HEK293 (cell line): ENCODE measurements at regions not wholly inside any gene's neighbourhood (a gene's known extent, or its start where the extent isn't known, plus 50 kb on each side); places are given as distances from the start of the nearest gene placed in this dataset.

Source experiments
- CTCF ChIA-PET: fragments of 350-600 bp; formaldehyde crosslinking; extraction: SDS; loops from one replicate; lab custom pipeline; 2021; ENCODE audit warnings: antibody characterized with exemption; lab: Yijun Ruan, JAX
- POLR2A ChIA-PET: fragments of 300-600 bp; formaldehyde crosslinking; extraction: SDS; loops from one replicate; lab custom pipeline; 2020; ENCODE audit warnings: antibody characterized with exemption, inconsistent platforms; lab: Yijun Ruan, JAX
- H3K27ac ChIP-seq: fragments of 200-500 bp; sonication (Bioruptor generic); 2 replicates; pipeline ENCODE4 v1.5.1; 2014; ENCODE audit warnings: low read depth, low read length, control low read depth, inconsistent platforms; ENCODE audit errors: extremely low read depth
- H3K36me3 ChIP-seq, 2 experiments: fragments of 200-500 bp in 1 of 2; sonication (Bioruptor generic) in 1 of 2; 1 replicate in 1 of 2; 2 replicates in 1 of 2; pipeline ENCODE4 v1.5.1; 2014 to 2017; ENCODE audit warnings: inconsistent platforms in 2 of 2, low read length in 2 of 2; ENCODE audit not compliant: control insufficient read depth in 2 of 2, insufficient read depth in 1 of 2
- H3K4me1 ChIP-seq: fragments of 200-500 bp; sonication (Bioruptor generic); 2 replicates; pipeline ENCODE4 v1.5.1; 2014; ENCODE audit warnings: mild to moderate bottlenecking, low read length, inconsistent platforms; ENCODE audit not compliant: control insufficient read depth, insufficient read depth
- H3K4me3 ChIP-seq: 2 replicates; pipeline ENCODE4 v1.5.1; 2011; ENCODE audit warnings: low read depth, mild to moderate bottlenecking, control low read depth, low read length, moderate library complexity
- H3K9me3 ChIP-seq: fragments of 200-500 bp; sonication (Bioruptor generic); 2 replicates; pipeline ENCODE4 v1.5.1; 2014; ENCODE audit warnings: low read depth, low read length, inconsistent platforms; ENCODE audit not compliant: control insufficient read depth, insufficient read depth
- HOXC10 ChIP-seq: sonication (generic); formaldehyde crosslinking; IDR thresholded peaks from 2 replicates; pipeline ENCODE4 v1.8.1; 2023; ENCODE audit warnings: mild to moderate bottlenecking, missing genetic modification reagents
- HOXD13 ChIP-seq: sonication (generic); formaldehyde crosslinking; IDR thresholded peaks from 2 replicates; pipeline ENCODE4 v1.8.0; 2022; ENCODE audit warnings: missing genetic modification reagents, borderline replicate concordance
- KLF7 ChIP-seq: fragments of 450-650 bp; formaldehyde crosslinking; IDR thresholded peaks from 2 replicates; pipeline ENCODE4 v1.5.1; 2016; ENCODE audit warnings: missing biosample characterization, missing genetic modification characterization, borderline replicate concordance
- SP2 ChIP-seq: fragments of 450-650 bp; formaldehyde crosslinking; IDR thresholded peaks from 2 replicates; pipeline ENCODE4 v1.5.1; 2016; ENCODE audit warnings: missing biosample characterization, missing genetic modification characterization
- ZIC2 ChIP-seq: fragments of 450-650 bp; formaldehyde crosslinking; IDR thresholded peaks from 2 replicates; pipeline ENCODE4 v1.5.1; 2016; ENCODE audit warnings: missing biosample characterization, missing genetic modification characterization
- ZNF157 ChIP-seq: fragments of 450-650 bp; formaldehyde crosslinking; IDR thresholded peaks from 2 replicates; pipeline ENCODE4 v1.5.1; 2016; ENCODE audit warnings: missing biosample characterization, missing genetic modification characterization
- ZNF341 ChIP-seq: fragments of 450-650 bp; formaldehyde crosslinking; IDR thresholded peaks from 2 replicates; pipeline ENCODE4; 2016; ENCODE audit warnings: low read depth, missing biosample characterization, missing genetic modification characterization
- ZNF37A ChIP-seq: fragments of 450-650 bp; IDR thresholded peaks from 2 replicates; pipeline ENCODE4 v1.5.1; 2018; ENCODE audit warnings: missing biosample characterization, missing genetic modification characterization
- ZNF548 ChIP-seq: fragments of 450-650 bp; formaldehyde crosslinking; IDR thresholded peaks from 2 replicates; pipeline ENCODE4 v1.5.1; 2016; ENCODE audit warnings: missing biosample characterization, missing genetic modification characterization
- ZNF660 ChIP-seq: fragments of 450-650 bp; IDR thresholded peaks from 2 replicates; pipeline ENCODE4 v1.5.1; 2018; ENCODE audit warnings: missing biosample characterization, mild to moderate bottlenecking, missing genetic modification characterization
- ZNF664 ChIP-seq: fragments of 450-650 bp; formaldehyde crosslinking; IDR thresholded peaks from 2 replicates; pipeline ENCODE4 v1.5.1; 2016; ENCODE audit warnings: missing biosample characterization, missing genetic modification characterization
- ZNF701 ChIP-seq: fragments of 450-650 bp; formaldehyde crosslinking; IDR thresholded peaks from 2 replicates; pipeline ENCODE4 v1.5.1; 2016; ENCODE audit warnings: missing biosample characterization, missing genetic modification characterization
- ZNF768 ChIP-seq: fragments of 450-650 bp; formaldehyde crosslinking; IDR thresholded peaks from 2 replicates; pipeline ENCODE4 v1.5.1; 2018; ENCODE audit warnings: missing biosample characterization, mild to moderate bottlenecking, missing genetic modification characterization
- ZNF777 ChIP-seq: fragments of 450-650 bp; formaldehyde crosslinking; IDR thresholded peaks from 2 replicates; pipeline ENCODE4 v1.5.1; 2017; ENCODE audit warnings: missing biosample characterization, missing genetic modification characterization, borderline replicate concordance
- ZSCAN30 ChIP-seq: fragments of 450-650 bp; IDR thresholded peaks from 2 replicates; pipeline ENCODE4 v1.5.1; 2018; ENCODE audit warnings: missing biosample characterization, mild to moderate bottlenecking, missing genetic modification characterization, moderate library complexity
- ZXDB ChIP-seq: fragments of 450-650 bp; formaldehyde crosslinking; IDR thresholded peaks from 2 replicates; pipeline ENCODE4 v1.5.1; 2016; ENCODE audit warnings: missing biosample characterization, missing genetic modification characterization
- TF ChIP-seq, protein P1 (sequence below): fragments of 450-650 bp; formaldehyde crosslinking; IDR thresholded peaks from 2 replicates; pipeline ENCODE4 v1.5.1; 2016; ENCODE audit warnings: missing biosample characterization, missing genetic modification characterization, borderline replicate concordance
- TF ChIP-seq, protein P2 (sequence below): sonication (generic); formaldehyde crosslinking; IDR thresholded peaks from 2 replicates; pipeline ENCODE4 v1.8.1; 2022; ENCODE audit warnings: mild to moderate bottlenecking, moderate library complexity, missing genetic modification reagents
- TF ChIP-seq, protein P3 (sequence below): fragments of 450-650 bp; formaldehyde crosslinking; IDR thresholded peaks from 2 replicates; pipeline ENCODE4 v1.5.0; 2017; ENCODE audit warnings: missing biosample characterization, missing genetic modification characterization, borderline replicate concordance
- TF ChIP-seq, protein P4 (sequence below): fragments of 450-650 bp; formaldehyde crosslinking; IDR thresholded peaks from 2 replicates; pipeline ENCODE4 v1.5.1; 2016; ENCODE audit warnings: missing biosample characterization, missing genetic modification characterization
- TF ChIP-seq, protein P5 (sequence below): fragments of 450-650 bp; formaldehyde crosslinking; IDR thresholded peaks from 2 replicates; pipeline ENCODE4 v1.5.1; 2017; ENCODE audit warnings: missing biosample characterization, missing genetic modification characterization
- TF ChIP-seq, protein P6 (sequence below): fragments of 450-650 bp; formaldehyde crosslinking; IDR thresholded peaks from 2 replicates; pipeline ENCODE4 v1.5.1; 2017; ENCODE audit warnings: missing biosample characterization, missing genetic modification characterization

DNA sequence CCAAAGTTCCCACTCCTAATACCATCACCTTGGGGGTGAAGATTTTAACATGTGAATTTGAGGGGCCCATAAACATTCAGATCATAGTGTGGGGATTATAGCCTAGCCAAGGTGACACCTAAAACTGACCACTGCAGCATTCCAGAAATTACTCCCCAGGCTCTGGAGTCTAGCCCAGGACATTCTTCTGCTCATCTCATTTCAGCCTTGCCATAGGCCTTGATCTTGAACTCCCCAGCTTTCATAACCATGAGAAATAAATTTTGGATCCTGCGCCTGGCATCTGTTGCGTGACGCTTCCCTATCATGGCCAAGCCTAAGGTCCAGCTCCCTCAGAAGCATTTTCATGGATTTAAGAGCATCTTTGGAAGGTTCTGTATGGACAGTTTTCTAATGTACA, 502.9 kb upstream of the THBS1 start (continued):
- TF ChIP-seq, protein P1, sequence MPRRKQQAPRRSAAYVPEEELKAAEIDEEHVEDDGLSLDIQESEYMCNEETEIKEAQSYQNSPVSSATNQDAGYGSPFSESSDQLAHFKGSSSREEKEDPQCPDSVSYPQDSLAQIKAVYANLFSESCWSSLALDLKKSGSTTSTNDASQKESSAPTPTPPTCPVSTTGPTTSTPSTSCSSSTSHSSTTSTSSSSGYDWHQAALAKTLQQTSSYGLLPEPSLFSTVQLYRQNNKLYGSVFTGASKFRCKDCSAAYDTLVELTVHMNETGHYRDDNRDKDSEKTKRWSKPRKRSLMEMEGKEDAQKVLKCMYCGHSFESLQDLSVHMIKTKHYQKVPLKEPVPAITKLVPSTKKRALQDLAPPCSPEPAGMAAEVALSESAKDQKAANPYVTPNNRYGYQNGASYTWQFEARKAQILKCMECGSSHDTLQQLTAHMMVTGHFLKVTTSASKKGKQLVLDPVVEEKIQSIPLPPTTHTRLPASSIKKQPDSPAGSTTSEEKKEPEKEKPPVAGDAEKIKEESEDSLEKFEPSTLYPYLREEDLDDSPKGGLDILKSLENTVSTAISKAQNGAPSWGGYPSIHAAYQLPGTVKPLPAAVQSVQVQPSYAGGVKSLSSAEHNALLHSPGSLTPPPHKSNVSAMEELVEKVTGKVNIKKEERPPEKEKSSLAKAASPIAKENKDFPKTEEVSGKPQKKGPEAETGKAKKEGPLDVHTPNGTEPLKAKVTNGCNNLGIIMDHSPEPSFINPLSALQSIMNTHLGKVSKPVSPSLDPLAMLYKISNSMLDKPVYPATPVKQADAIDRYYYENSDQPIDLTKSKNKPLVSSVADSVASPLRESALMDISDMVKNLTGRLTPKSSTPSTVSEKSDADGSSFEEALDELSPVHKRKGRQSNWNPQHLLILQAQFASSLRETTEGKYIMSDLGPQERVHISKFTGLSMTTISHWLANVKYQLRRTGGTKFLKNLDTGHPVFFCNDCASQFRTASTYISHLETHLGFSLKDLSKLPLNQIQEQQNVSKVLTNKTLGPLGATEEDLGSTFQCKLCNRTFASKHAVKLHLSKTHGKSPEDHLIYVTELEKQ (tag by site-specific recombination) = no peak
- TF ChIP-seq, protein P2, sequence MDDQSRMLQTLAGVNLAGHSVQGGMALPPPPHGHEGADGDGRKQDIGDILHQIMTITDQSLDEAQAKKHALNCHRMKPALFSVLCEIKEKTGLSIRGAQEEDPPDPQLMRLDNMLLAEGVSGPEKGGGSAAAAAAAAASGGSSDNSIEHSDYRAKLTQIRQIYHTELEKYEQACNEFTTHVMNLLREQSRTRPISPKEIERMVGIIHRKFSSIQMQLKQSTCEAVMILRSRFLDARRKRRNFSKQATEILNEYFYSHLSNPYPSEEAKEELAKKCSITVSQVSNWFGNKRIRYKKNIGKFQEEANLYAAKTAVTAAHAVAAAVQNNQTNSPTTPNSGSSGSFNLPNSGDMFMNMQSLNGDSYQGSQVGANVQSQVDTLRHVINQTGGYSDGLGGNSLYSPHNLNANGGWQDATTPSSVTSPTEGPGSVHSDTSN (CRISPR knock-in tag) = no peak

DNA sequence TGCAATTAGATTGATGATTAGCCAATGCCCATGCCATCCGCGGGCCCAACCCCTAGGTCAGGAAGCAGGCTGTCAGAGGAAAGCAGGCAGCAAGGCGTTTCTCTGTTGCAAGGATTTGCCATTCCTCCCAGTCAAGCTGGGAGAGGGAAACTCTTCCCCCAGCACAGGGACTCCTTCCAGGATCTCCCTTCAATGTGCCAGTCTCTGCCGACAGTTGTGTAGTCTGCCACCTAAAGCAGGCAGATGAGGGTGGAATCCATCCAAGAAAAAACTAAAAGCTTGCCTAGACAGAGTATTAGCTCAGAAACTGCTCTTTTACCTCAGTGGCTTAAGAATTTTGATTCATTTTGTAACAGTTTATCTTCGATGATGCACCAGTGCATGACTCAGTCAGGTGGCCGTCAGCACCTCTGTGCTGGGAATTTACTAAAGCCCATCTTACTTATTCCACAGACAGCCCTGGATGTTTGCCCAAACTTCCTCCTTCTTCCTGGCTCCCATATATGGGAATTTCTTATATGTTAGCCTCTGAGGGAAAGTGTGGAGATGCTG, 501.5 kb upstream of the THBS1 start:
- no peak overlapping the region for H3K4me3 ChIP-seq
- ChIA-PET POLR2A (no interaction called here), CTCF (interaction anchor here (0.6 kb wide), 1 partner anchor 9 kb away, joined by 3 read pairs; no protein-coding TSS in a partner anchor)
- H3K4me1 ChIP-seq = no peaks in the 10 kb centered on the region
- no peaks in the 10 kb centered on the region for H3K36me3 ChIP-seq
- TF ChIP-seq ZNF157 (tag by site-specific recombination) (no peak), HOXC10 (CRISPR knock-in tag) (no peak), ZXDB (no peak), ZNF777 (tag by site-specific recombination) (no peak), KLF7 (tag by site-specific recombination) (no peak), ZNF701 (tag by site-specific recombination) (no peak)
- no peaks in the 10 kb centered on the region for H3K9me3 ChIP-seq
- H3K27ac ChIP-seq = no peak overlapping the region

DNA sequence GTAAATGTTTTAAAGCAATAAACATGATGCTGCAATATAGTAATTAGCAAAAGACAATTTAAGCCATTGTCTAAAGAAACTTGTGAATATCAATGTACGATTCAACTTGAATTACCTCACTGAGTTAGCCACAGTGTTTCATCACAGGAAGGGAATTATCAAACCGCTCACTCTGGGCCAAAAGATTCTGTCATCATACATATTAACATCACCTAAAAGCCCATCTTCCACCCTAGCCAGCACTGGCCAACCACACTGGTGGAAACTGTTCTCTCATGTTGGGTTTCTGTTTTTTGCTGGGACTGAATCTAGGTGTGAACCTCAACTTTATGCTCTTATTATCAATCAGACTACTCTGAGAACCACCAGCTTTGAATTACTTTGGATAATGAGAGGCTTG, 497.7 kb upstream of the THBS1 start:
- no peak overlapping the region for H3K27ac ChIP-seq
- H3K36me3 ChIP-seq = no peaks in the 10 kb centered on the region
- H3K9me3 ChIP-seq = no peaks in the 10 kb centered on the region
- POLR2A ChIA-PET = no interaction called here
- no peak overlapping the region for H3K4me3 ChIP-seq
- CTCF ChIA-PET = no interaction called here
- no peaks in the 10 kb centered on the region for H3K4me1 ChIP-seq
- TF ChIP-seq ZNF37A (no peak), ZNF660 (tag by site-specific recombination) (no peak), ZNF664 (tag by site-specific recombination) (no peak), ZIC2 (tag by site-specific recombination) (no peak), ZSCAN30 (no peak), HOXD13 (CRISPR knock-in tag) (no peak), ZNF768 (tag by site-specific recombination) (no peak), SP2 (tag by site-specific recombination) (no peak), ZNF548 (no peak), ZNF341 (tag by site-specific recombination) (no peak)
- TF ChIP-seq, protein P3, sequence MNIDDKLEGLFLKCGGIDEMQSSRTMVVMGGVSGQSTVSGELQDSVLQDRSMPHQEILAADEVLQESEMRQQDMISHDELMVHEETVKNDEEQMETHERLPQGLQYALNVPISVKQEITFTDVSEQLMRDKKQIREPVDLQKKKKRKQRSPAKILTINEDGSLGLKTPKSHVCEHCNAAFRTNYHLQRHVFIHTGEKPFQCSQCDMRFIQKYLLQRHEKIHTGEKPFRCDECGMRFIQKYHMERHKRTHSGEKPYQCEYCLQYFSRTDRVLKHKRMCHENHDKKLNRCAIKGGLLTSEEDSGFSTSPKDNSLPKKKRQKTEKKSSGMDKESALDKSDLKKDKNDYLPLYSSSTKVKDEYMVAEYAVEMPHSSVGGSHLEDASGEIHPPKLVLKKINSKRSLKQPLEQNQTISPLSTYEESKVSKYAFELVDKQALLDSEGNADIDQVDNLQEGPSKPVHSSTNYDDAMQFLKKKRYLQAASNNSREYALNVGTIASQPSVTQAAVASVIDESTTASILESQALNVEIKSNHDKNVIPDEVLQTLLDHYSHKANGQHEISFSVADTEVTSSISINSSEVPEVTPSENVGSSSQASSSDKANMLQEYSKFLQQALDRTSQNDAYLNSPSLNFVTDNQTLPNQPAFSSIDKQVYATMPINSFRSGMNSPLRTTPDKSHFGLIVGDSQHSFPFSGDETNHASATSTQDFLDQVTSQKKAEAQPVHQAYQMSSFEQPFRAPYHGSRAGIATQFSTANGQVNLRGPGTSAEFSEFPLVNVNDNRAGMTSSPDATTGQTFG (tag by site-specific recombination) = no peak
- TF ChIP-seq, protein P4, sequence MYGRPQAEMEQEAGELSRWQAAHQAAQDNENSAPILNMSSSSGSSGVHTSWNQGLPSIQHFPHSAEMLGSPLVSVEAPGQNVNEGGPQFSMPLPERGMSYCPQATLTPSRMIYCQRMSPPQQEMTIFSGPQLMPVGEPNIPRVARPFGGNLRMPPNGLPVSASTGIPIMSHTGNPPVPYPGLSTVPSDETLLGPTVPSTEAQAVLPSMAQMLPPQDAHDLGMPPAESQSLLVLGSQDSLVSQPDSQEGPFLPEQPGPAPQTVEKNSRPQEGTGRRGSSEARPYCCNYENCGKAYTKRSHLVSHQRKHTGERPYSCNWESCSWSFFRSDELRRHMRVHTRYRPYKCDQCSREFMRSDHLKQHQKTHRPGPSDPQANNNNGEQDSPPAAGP (tag by site-specific recombination) = no peak
- TF ChIP-seq, protein P5, sequence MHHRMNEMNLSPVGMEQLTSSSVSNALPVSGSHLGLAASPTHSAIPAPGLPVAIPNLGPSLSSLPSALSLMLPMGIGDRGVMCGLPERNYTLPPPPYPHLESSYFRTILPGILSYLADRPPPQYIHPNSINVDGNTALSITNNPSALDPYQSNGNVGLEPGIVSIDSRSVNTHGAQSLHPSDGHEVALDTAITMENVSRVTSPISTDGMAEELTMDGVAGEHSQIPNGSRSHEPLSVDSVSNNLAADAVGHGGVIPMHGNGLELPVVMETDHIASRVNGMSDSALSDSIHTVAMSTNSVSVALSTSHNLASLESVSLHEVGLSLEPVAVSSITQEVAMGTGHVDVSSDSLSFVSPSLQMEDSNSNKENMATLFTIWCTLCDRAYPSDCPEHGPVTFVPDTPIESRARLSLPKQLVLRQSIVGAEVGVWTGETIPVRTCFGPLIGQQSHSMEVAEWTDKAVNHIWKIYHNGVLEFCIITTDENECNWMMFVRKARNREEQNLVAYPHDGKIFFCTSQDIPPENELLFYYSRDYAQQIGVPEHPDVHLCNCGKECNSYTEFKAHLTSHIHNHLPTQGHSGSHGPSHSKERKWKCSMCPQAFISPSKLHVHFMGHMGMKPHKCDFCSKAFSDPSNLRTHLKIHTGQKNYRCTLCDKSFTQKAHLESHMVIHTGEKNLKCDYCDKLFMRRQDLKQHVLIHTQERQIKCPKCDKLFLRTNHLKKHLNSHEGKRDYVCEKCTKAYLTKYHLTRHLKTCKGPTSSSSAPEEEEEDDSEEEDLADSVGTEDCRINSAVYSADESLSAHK = no peak
- TF ChIP-seq, protein P6, sequence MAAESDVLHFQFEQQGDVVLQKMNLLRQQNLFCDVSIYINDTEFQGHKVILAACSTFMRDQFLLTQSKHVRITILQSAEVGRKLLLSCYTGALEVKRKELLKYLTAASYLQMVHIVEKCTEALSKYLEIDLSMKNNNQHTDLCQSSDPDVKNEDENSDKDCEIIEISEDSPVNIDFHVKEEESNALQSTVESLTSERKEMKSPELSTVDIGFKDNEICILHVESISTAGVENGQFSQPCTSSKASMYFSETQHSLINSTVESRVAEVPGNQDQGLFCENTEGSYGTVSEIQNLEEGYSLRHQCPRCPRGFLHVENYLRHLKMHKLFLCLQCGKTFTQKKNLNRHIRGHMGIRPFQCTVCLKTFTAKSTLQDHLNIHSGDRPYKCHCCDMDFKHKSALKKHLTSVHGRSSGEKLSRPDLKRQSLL (tag by site-specific recombination) = no peak
